D721Med (cell line): ENCODE measurements at regions not wholly inside any gene's neighbourhood (a gene's known extent, or its start where the extent isn't known, plus 50 kb on each side); places are given as distances from the start of the nearest gene placed in this dataset.

Experiments
- DNase-seq: peaks from one replicate; pipeline ENCODE4 v3.0.0; 2011; ENCODE audit warnings: low spot score; ENCODE audit not compliant: insufficient read length
- FAIRE-seq: peaks from 2 replicates; lab custom pipeline; 2011; peaks lifted over from hg19 to GRCh38; lab: Jason Lieb, UNC
- CTCF ChIP-seq: IDR thresholded peaks from 2 replicates; pipeline ENCODE4 v1.5.1; 2012; ENCODE audit warnings: mild to moderate bottlenecking, control low read depth; ENCODE audit not compliant: insufficient read depth; ENCODE audit errors: missing control alignments

- FAIRE-seq: no peak
- TF ChIP-seq CTCF: no peak
- DNase-seq: no peak
These were observed 62.6 kb downstream of the DIO3 start for GRCh38 chr14:101623685-101624444.

- TF ChIP-seq CTCF: no peak
- no peak for FAIRE-seq
- no peak for DNase-seq
These were observed 63.2 kb downstream of the DIO3 start for GRCh38 chr14:101624536-101624935.

GRCh38 chr14:101625336-101626097 lies 64.2 kb downstream of the DIO3 start:
- FAIRE-seq (no peak), DNase-seq (no peak)
- no peak for TF ChIP-seq CTCF

GRCh38 chr14:101626331-101626730 lies 65.0 kb downstream of the DIO3 start:
- FAIRE-seq (no peak), DNase-seq (no peak)
- no peak for TF ChIP-seq CTCF

GRCh38 chr14:101627915-101628262 lies 66.6 kb downstream of the DIO3 start:
- FAIRE-seq: no peak
- no peak for DNase-seq
- no peak for TF ChIP-seq CTCF

- TF ChIP-seq CTCF: peak; percentile 76
- DNase-seq (peak; percentile 47), FAIRE-seq (no peak)
These were observed 67.2 kb downstream of the DIO3 start for GRCh38 chr14:101628471-101628966.
